Caco-2 (cell line): ENCODE measurements at regions not wholly inside any gene's neighbourhood (a gene's known extent, or its start where the extent isn't known, plus 50 kb on each side); places are given as distances from the start of the nearest gene placed in this dataset.

Source experiments
- BruUV-seq: library from RNA; stranded (reverse); fragments of 400-500 nt; replicated peaks from 2 replicates; lab custom pipeline; 2021; lab: Mats Ljungman, UMichigan
- CTCF ChIA-PET: fragments of 300-600 bp; sonication (Branson Sonifier 250); formaldehyde crosslinking; loops from one replicate; lab custom pipeline; 2022; ENCODE audit warnings: antibody characterized with exemption; lab: Charles Lee
- POLR2A ChIA-PET: fragments of 300-600 bp; sonication (Branson Sonifier 250); formaldehyde crosslinking; loops from one replicate; lab custom pipeline; 2022; ENCODE audit warnings: antibody characterized with exemption; lab: Charles Lee
- DNase-seq, 2 experiments: peaks; one replicate each; pipeline versions ENCODE4 v3.0.0 to v3.0.0-alpha.2; 2020 to 2022
- H3K27me3 ChIP-seq: replicated peaks from 2 replicates; pipeline ENCODE4 v1.6.0; 2011; ENCODE audit warnings: low read length; ENCODE audit not compliant: control insufficient read depth, insufficient read depth
- H3K36me3 ChIP-seq: 2 replicates; pipeline ENCODE4 v1.5.1; 2011; ENCODE audit warnings: low read length; ENCODE audit not compliant: control insufficient read depth, insufficient read depth
- H3K4me1 ChIP-seq: fragments of 250-450 bp; sonication (Bioruptor Pico); 2 replicates; pipeline ENCODE4 v1.5.1; 2020; ENCODE audit warnings: mild to moderate bottlenecking
- H3K4me3 ChIP-seq: 2 replicates; pipeline ENCODE4 v1.5.1; 2011; ENCODE audit warnings: low read depth, mild to moderate bottlenecking, control low read depth, low read length
- H3K9me3 ChIP-seq: fragments of 250-450 bp; sonication (Bioruptor Pico); 2 replicates; pipeline ENCODE4 v1.5.1; 2020; ENCODE audit warnings: mild to moderate bottlenecking, moderate library complexity
- H3K27ac Mint-ChIP-seq: one replicate; pipeline ENCODE4 v1.8.0; 2022; ENCODE audit warnings: mixed read lengths; ENCODE audit not compliant: unreplicated experiment
- H3K27me3 Mint-ChIP-seq: one replicate; pipeline ENCODE4 v1.8.0; 2022; ENCODE audit warnings: mixed read lengths; ENCODE audit not compliant: insufficient read depth, unreplicated experiment
- H3K36me3 Mint-ChIP-seq: one replicate; pipeline ENCODE4 v1.8.0; 2022; ENCODE audit warnings: mild to moderate bottlenecking, mixed read lengths; ENCODE audit not compliant: insufficient read depth, unreplicated experiment
- H3K4me1 Mint-ChIP-seq: one replicate; pipeline ENCODE4 v1.8.0; 2022; ENCODE audit warnings: low read depth, mixed read lengths; ENCODE audit not compliant: unreplicated experiment
- H3K4me3 Mint-ChIP-seq: one replicate; pipeline ENCODE4 v1.8.0; 2022; ENCODE audit warnings: mild to moderate bottlenecking, moderate library complexity, mixed read lengths; ENCODE audit not compliant: unreplicated experiment
- H3K9me3 Mint-ChIP-seq: one replicate; pipeline ENCODE4 v1.8.0; 2022; ENCODE audit warnings: mixed read lengths; ENCODE audit not compliant: unreplicated experiment
- intact Hi-C: fragments of 100-400 bp; cut with micrococcal nuclease; formaldehyde crosslinking; loops from one replicate; pipeline ENCODE4 v1.10.0; 2022; ENCODE audit not compliant: unreplicated experiment
- TF ChIP-seq, protein P1 (sequence below), 2 experiments: fragments of 200-600 bp in 1 of 2; IDR thresholded peaks; 1 replicate in 1 of 2; 2 replicates in 1 of 2; pipeline versions ENCODE4 v1.5.1 to v1.8.0; 2011 to 2022; ENCODE audit warnings: antibody characterized with exemption in 1 of 2, control low read depth in 1 of 2, inconsistent platforms in 1 of 2, low read depth in 1 of 2, low read length in 1 of 2, mild to moderate bottlenecking in 1 of 2, moderate library complexity in 1 of 2; ENCODE audit not compliant: insufficient read depth in 1 of 2, severe bottlenecking in 1 of 2, unreplicated experiment in 1 of 2

DNA sequence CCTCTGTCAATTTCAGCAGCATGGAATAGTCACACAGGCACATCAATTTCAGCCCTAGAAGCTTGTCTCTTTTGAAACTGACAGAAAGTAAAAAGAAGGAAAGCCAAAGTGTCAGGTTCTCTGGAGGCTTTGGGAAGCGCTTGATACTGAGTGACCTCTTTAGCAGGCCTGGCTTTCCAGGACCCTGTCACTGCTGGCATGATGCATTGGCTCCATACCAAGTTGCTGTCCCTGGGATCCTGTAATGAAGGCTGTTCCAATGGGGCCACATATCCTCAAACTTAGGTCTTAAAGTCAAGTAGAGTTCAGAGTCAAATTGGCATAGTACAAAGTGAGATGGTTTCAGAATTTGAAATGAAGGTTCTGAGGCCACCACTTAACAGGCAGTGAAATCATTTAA, 640.9 kb downstream of the SQOR start:
- TF ChIP-seq, protein P1, sequence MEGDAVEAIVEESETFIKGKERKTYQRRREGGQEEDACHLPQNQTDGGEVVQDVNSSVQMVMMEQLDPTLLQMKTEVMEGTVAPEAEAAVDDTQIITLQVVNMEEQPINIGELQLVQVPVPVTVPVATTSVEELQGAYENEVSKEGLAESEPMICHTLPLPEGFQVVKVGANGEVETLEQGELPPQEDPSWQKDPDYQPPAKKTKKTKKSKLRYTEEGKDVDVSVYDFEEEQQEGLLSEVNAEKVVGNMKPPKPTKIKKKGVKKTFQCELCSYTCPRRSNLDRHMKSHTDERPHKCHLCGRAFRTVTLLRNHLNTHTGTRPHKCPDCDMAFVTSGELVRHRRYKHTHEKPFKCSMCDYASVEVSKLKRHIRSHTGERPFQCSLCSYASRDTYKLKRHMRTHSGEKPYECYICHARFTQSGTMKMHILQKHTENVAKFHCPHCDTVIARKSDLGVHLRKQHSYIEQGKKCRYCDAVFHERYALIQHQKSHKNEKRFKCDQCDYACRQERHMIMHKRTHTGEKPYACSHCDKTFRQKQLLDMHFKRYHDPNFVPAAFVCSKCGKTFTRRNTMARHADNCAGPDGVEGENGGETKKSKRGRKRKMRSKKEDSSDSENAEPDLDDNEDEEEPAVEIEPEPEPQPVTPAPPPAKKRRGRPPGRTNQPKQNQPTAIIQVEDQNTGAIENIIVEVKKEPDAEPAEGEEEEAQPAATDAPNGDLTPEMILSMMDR (IDR thresholded peaks at IDR 0.05; ENCODE audit: insufficient read depth in 1 of 2, low read depth in 1 of 2, low read length in 1 of 2, severe bottlenecking in 1 of 2, unreplicated experiment in 1 of 2) = no peak
- no TSS peak for BruUV-seq
- no peak overlapping the region for H3K4me3 ChIP-seq

DNA sequence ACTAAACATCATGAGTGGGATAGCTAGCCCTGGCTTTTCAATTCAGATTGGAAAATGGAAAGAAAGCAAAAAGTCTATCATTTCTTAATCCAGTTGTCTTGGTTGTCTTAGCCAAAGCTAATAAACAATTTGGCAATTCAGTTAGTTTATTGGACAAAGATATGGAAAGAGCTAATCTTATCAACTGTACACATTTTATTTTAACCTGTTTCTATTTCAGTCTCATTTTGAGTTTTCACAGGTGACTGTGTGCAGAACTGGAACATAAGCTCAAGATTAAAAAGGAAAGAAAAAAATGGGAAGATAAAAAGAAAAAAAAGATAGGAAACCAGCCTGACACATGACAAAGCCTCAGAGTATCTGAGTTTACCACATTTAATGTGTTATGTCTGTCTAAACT, 642.6 kb downstream of the SQOR start:
- ChIA-PET POLR2A (no interaction called here), CTCF (no interaction called here)
- H3K27me3 Mint-ChIP-seq = peaks cover 3% of the 10 kb centered on the region
- no peak overlapping the region for H3K4me3 ChIP-seq
- no peaks in the 10 kb centered on the region for H3K4me1 ChIP-seq
- no peak for DNase-seq
- no TSS peak for BruUV-seq
- TF ChIP-seq, protein P1 (IDR thresholded peaks at IDR 0.05; ENCODE audit: insufficient read depth in 1 of 2, low read depth in 1 of 2, low read length in 1 of 2, severe bottlenecking in 1 of 2, unreplicated experiment in 1 of 2) = no peak
- H3K27ac Mint-ChIP-seq = no peak overlapping the region
- no peak overlapping the region for H3K4me3 Mint-ChIP-seq
- H3K36me3 ChIP-seq = no peaks in the 10 kb centered on the region
- intact Hi-C loops = no loop called here
- H3K9me3 ChIP-seq = no peaks in the 10 kb centered on the region
- no peaks in the 10 kb centered on the region for H3K36me3 Mint-ChIP-seq
- H3K9me3 Mint-ChIP-seq = no peaks in the 10 kb centered on the region
- no peaks in the 10 kb centered on the region for H3K27me3 ChIP-seq
- H3K4me1 Mint-ChIP-seq = no peaks in the 10 kb centered on the region

More for the DNA sequence above, 640.9 kb downstream of the SQOR start:
- no peak overlapping the region for H3K27ac Mint-ChIP-seq
- intact Hi-C loops = no loop called here
- no peaks in the 10 kb centered on the region for H3K9me3 Mint-ChIP-seq
- Histone ChIP-seq H3K36me3 (no peaks in the 10 kb centered on the region), H3K4me1 (no peaks in the 10 kb centered on the region), H3K9me3 (no peaks in the 10 kb centered on the region), H3K27me3 (no peaks in the 10 kb centered on the region)
- DNase-seq = no peak
- POLR2A ChIA-PET = no interaction called here
- H3K27me3 Mint-ChIP-seq = peaks cover 5% of the 10 kb centered on the region
- no peak overlapping the region for H3K4me3 Mint-ChIP-seq
- H3K36me3 Mint-ChIP-seq = no peaks in the 10 kb centered on the region
- no peaks in the 10 kb centered on the region for H3K4me1 Mint-ChIP-seq
- CTCF ChIA-PET = no interaction called here

DNA sequence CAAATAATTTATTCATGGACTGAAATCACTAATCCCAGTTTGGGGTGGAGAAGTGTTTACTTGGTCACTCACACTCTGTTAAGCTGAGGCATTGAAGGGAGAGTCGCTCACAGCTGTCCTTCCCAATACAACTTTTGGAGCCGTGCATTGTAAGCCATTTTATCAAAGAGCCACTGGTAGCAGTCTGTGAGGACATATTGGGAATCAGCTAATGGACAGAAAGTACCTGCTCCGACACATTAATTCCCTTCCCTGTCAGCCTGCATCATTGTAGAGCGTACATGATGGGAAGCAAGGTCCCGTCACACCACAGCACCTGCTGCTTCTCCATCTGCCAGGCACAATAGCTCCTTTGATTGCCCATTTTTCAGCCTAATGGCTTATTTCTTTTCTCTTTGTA, 643.2 kb downstream of the SQOR start:
- Histone ChIP-seq H3K9me3 (no peaks in the 10 kb centered on the region), H3K4me3 (no peak overlapping the region), H3K4me1 (no peaks in the 10 kb centered on the region), H3K27me3 (no peaks in the 10 kb centered on the region), H3K36me3 (no peaks in the 10 kb centered on the region)
- TF ChIP-seq, protein P1 (IDR thresholded peaks at IDR 0.05; ENCODE audit: insufficient read depth in 1 of 2, low read depth in 1 of 2, low read length in 1 of 2, severe bottlenecking in 1 of 2, unreplicated experiment in 1 of 2) = no peak
- H3K27me3 Mint-ChIP-seq = no peaks in the 10 kb centered on the region
- ChIA-PET CTCF (no interaction called here), POLR2A (no interaction called here)
- no peak for DNase-seq
- H3K4me3 Mint-ChIP-seq = no peak overlapping the region
- no TSS peak for BruUV-seq
- H3K4me1 Mint-ChIP-seq = no peaks in the 10 kb centered on the region
- intact Hi-C loops = no loop called here
- H3K27ac Mint-ChIP-seq = no peak overlapping the region
- H3K36me3 Mint-ChIP-seq = no peaks in the 10 kb centered on the region
- no peaks in the 10 kb centered on the region for H3K9me3 Mint-ChIP-seq
